GM23248 (cell line): ENCODE measurements at regions not wholly inside any gene's neighbourhood (a gene's known extent, or its start where the extent isn't known, plus 50 kb on each side); places are given as distances from the start of the nearest gene placed in this dataset.

Experiments used
- EZH2 ChIP-seq: fragments of 200-600 bp; sonication (generic); IDR thresholded peaks from 2 replicates; pipeline ENCODE4 v1.6.1; 2018; ENCODE audit warnings: antibody characterized with exemption, mild to moderate bottlenecking; ENCODE audit not compliant: insufficient read depth, poor library complexity, severe bottlenecking
- EZH2phosphoT487 ChIP-seq: fragments of 200-600 bp; sonication (generic); IDR thresholded peaks from 2 replicates; pipeline ENCODE4 v1.6.1; 2018; ENCODE audit warnings: antibody characterized with exemption, moderate library complexity, mild to moderate bottlenecking, low read depth; ENCODE audit not compliant: insufficient read depth

DNA sequence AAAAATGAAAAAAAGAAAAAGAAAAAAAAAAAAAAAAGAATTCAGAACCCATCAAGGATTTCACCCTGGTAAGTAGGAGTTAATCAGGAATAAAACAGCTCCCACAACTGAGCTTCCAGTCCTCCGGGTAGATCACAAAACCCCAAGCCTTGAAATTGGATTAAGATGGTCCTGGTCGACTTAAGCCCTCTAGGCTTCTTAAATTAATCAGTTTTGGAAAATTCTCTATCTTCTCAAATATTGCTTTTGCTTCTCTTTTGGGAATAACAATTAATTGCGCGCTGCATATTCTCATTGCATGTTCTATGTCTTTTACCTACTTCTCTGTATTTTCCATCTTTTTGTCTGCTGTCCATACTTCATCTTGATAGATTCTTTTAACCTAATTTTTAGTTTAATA is 348.0 kb upstream of the MEX3C start:
- TF ChIP-seq EZH2 (no peak), EZH2phosphoT487 (no peak)
